Peyer's patch (tissue), 4 donors: ENCODE measurements at regions not wholly inside any gene's neighbourhood (a gene's known extent, or its start where the extent isn't known, plus 50 kb on each side); places are given as distances from the start of the nearest gene placed in this dataset.

Experiments used
- POLR2A ChIP-seq, 2 donors: fragments of 450-650 bp; IDR thresholded peaks; one replicate each; pipeline ENCODE4 v1.5.1; 2017; ENCODE audit warnings: antibody characterized with exemption in 2 of 2, mild to moderate bottlenecking in 2 of 2, moderate library complexity in 2 of 2
- TF ChIP-seq, protein P1 (sequence below), 6 experiments: fragments of 450-650 bp in 4 of 6; fragments of 200-600 bp in 2 of 6; sonication (generic) in 1 of 6; IDR thresholded peaks; one replicate each; pipeline ENCODE4 v1.5.1; 2017 to 2019; ENCODE audit warnings: antibody characterized with exemption in 6 of 6, mild to moderate bottlenecking in 3 of 6, moderate library complexity in 1 of 6

- no peak for TF ChIP-seq POLR2A (IDR thresholded peaks at IDR 0.05)
- TF ChIP-seq, protein P1, sequence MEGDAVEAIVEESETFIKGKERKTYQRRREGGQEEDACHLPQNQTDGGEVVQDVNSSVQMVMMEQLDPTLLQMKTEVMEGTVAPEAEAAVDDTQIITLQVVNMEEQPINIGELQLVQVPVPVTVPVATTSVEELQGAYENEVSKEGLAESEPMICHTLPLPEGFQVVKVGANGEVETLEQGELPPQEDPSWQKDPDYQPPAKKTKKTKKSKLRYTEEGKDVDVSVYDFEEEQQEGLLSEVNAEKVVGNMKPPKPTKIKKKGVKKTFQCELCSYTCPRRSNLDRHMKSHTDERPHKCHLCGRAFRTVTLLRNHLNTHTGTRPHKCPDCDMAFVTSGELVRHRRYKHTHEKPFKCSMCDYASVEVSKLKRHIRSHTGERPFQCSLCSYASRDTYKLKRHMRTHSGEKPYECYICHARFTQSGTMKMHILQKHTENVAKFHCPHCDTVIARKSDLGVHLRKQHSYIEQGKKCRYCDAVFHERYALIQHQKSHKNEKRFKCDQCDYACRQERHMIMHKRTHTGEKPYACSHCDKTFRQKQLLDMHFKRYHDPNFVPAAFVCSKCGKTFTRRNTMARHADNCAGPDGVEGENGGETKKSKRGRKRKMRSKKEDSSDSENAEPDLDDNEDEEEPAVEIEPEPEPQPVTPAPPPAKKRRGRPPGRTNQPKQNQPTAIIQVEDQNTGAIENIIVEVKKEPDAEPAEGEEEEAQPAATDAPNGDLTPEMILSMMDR (IDR thresholded peaks at IDR 0.05): no peak
These were observed 1304.0 kb downstream of the FAM133A start for GRCh38 chrX:94977986-94978385.
